Fibroblast of villous mesenchyme (primary cell): ENCODE measurements at regions not wholly inside any gene's neighbourhood (a gene's known extent, or its start where the extent isn't known, plus 50 kb on each side); places are given as distances from the start of the nearest gene placed in this dataset.
"Not testable (repeated sequence)": the region's sequence is repeated elsewhere in the genome, so short reads cannot be mapped to it uniquely, and the experiment has no call there.

Source experiments
- DNase-seq: peaks from one replicate; pipeline ENCODE4 v3.0.0-alpha.2; 2010; ENCODE audit warnings: low read depth
- H3K4me3 ChIP-seq: 2 replicates; pipeline ENCODE4 v1.5.1; 2011; ENCODE audit warnings: low read depth, mild to moderate bottlenecking, low read length
- CTCF ChIP-seq: IDR thresholded peaks from 2 replicates; pipeline ENCODE4 v1.5.1; 2012; ENCODE audit warnings: low read depth, mild to moderate bottlenecking, low read length; ENCODE audit not compliant: insufficient read depth

GRCh38 chrX:35221391-35221790, 278.8 kb downstream of the FAM47B start:
- not testable (repeated sequence) for DNase-seq, H3K4me3 ChIP-seq

GRCh38 chrX:35244088-35244741, 301.6 kb downstream of the FAM47B start:
- no peak overlapping the region for H3K4me3 ChIP-seq
- no peak for TF ChIP-seq CTCF
- DNase-seq, result no peak

GRCh38 chrX:35244796-35245508, 302.4 kb downstream of the FAM47B start:
- no peak for TF ChIP-seq CTCF
- no peak overlapping the region for H3K4me3 ChIP-seq
- no peak for DNase-seq

GRCh38 chrX:35251226-35251625, 308.6 kb downstream of the FAM47B start:
- DNase-seq, result no peak
- no peak for TF ChIP-seq CTCF

GRCh38 chrX:35276115-35276514, 333.5 kb downstream of the FAM47B start:
- no peak for DNase-seq
- TF ChIP-seq CTCF, result no peak
- H3K4me3 ChIP-seq, result no peak overlapping the region

More at GRCh38 chrX:35251226-35251625, 308.6 kb downstream of the FAM47B start:
- H3K4me3 ChIP-seq, result no peak overlapping the region

- H3K4me3 ChIP-seq, result no peak overlapping the region
- TF ChIP-seq CTCF, result no peak
- no peak for DNase-seq
Observed at GRCh38 chrX:35285289-35285962, 342.8 kb downstream of the FAM47B start.

- no peak for TF ChIP-seq CTCF
- no peak overlapping the region for H3K4me3 ChIP-seq
- no peak for DNase-seq
Observed at GRCh38 chrX:35288657-35289056, 346.1 kb downstream of the FAM47B start.
